H1 (cell line): ENCODE measurements at regions not wholly inside any gene's neighbourhood (a gene's known extent, or its start where the extent isn't known, plus 50 kb on each side); places are given as distances from the start of the nearest gene placed in this dataset.

Experiments
- CTCF ChIA-PET: fragments of 300-600 bp; sonication (Branson Sonifier 250); formaldehyde crosslinking; loops from one replicate; lab custom pipeline; 2021; ENCODE audit not compliant: partially characterized antibody; lab: Charles Lee
- POLR2A ChIA-PET: fragments of 300-600 bp; sonication (Branson Sonifier 250); formaldehyde crosslinking; loops from one replicate; lab custom pipeline; 2021; ENCODE audit warnings: inconsistent platforms; ENCODE audit not compliant: partially characterized antibody; lab: Charles Lee
- DNase-seq, 2 experiments: peaks; one replicate each; pipeline versions ENCODE4 v3.0.0 to v3.0.0-alpha.2; 2010 to 2022; ENCODE audit warnings: low spot score in 2 of 2, low read depth in 1 of 2, mixed read lengths in 1 of 2
- FAIRE-seq: peaks from 2 replicates; lab custom pipeline; 2011; peaks lifted over from hg19 to GRCh38; lab: Jason Lieb, UNC
- H2AFZ ChIP-seq: 2 replicates; pipeline ENCODE4 v1.8.1; 2012; ENCODE audit warnings: low read length, inconsistent platforms
- H2AK5ac ChIP-seq: 2 replicates; pipeline ENCODE4 v1.6.1; 2013; ENCODE audit warnings: low read depth, low read length
- H2BK120ac ChIP-seq: replicated peaks from 2 replicates; pipeline ENCODE3; 2013; ENCODE audit warnings: low read depth, low read length, inconsistent platforms
- H2BK12ac ChIP-seq: 2 replicates; pipeline ENCODE4 v1.6.1; 2013; ENCODE audit warnings: low read depth, low read length
- H2BK15ac ChIP-seq: 2 replicates; pipeline ENCODE4 v1.6.1; 2013; ENCODE audit warnings: low read length
- H2BK20ac ChIP-seq: 2 replicates; pipeline ENCODE4 v1.6.1; 2013; ENCODE audit warnings: low read length
- H2BK5ac ChIP-seq: 2 replicates; pipeline ENCODE4 v1.6.1; 2013; ENCODE audit warnings: low read depth, low read length
- H3K14ac ChIP-seq: 2 replicates; pipeline ENCODE4 v1.6.1; 2013; ENCODE audit warnings: inconsistent platforms; ENCODE audit not compliant: insufficient read length
- H3K18ac ChIP-seq: 2 replicates; pipeline ENCODE4 v1.6.1; 2013; ENCODE audit warnings: low read length; ENCODE audit errors: extremely low read depth
- H3K23ac ChIP-seq: 2 replicates; pipeline ENCODE4 v1.6.1; 2013; ENCODE audit warnings: inconsistent platforms; ENCODE audit not compliant: insufficient read length
- H3K23me2 ChIP-seq: 2 replicates; pipeline ENCODE4 v1.6.1; 2013; ENCODE audit warnings: low read depth, low read length
- H3K27ac ChIP-seq: 2 replicates; pipeline ENCODE4 v1.6.1; 2011; ENCODE audit warnings: low read depth, low read length, inconsistent platforms
- H3K27me3 ChIP-seq, 4 experiments: replicated peaks in 1 of 4; 1 replicate in 1 of 4; 2 replicates in 3 of 4; pipeline versions ENCODE4 v1.6.1 to v1.8.1; 2011 to 2013; ENCODE audit warnings: low read length in 3 of 4, mild to moderate bottlenecking in 3 of 4, inconsistent platforms in 2 of 4, mixed read lengths in 2 of 4, moderate library complexity in 1 of 4; ENCODE audit not compliant: control insufficient read depth in 3 of 4, insufficient read depth in 3 of 4; ENCODE audit errors: extremely low read depth in 1 of 4
- H3K36me3 ChIP-seq, 4 experiments: 2 replicates each; pipeline versions ENCODE4 v1.6.1 to v1.8.1; 2011 to 2013; ENCODE audit warnings: mild to moderate bottlenecking in 4 of 4, low read length in 3 of 4, moderate library complexity in 2 of 4, control low read depth in 1 of 4, inconsistent platforms in 1 of 4; ENCODE audit not compliant: insufficient read depth in 4 of 4, control insufficient read depth in 2 of 4
- H3K4ac ChIP-seq: replicated peaks from 2 replicates; pipeline ENCODE3; 2013; ENCODE audit warnings: low read length, low read depth, mixed read lengths, inconsistent platforms; ENCODE audit not compliant: insufficient read length
- H3K4me1 ChIP-seq, 4 experiments: replicated peaks in 1 of 4; 1 replicate in 1 of 4; 2 replicates in 3 of 4; pipeline versions ENCODE4 v1.6.1 to v1.8.1; 2011 to 2013; ENCODE audit warnings: low read length in 3 of 4, inconsistent platforms in 2 of 4, mixed read lengths in 1 of 4; ENCODE audit not compliant: insufficient read depth in 4 of 4, control insufficient read depth in 3 of 4
- H3K4me2 ChIP-seq, 2 experiments: 2 replicates each; pipeline versions ENCODE4 v1.6.1 to v1.8.1; 2011 to 2013; ENCODE audit warnings: low read depth in 2 of 2, low read length in 2 of 2, control low read depth in 1 of 2, inconsistent platforms in 1 of 2, mild to moderate bottlenecking in 1 of 2; ENCODE audit not compliant: insufficient read depth in 1 of 2
- H3K4me3 ChIP-seq, 4 experiments: fragments of 200-600, 300-600 bp in 1 of 4; sonication (generic), shearing (Covaris generic), sonication (Bioruptor Twin) in 1 of 4; 2 replicates each; pipeline versions ENCODE4 v1.5.1 to v1.8.1; 2011 to 2016; ENCODE audit warnings: low read length in 4 of 4, low read depth in 3 of 4, control low read depth in 2 of 4, inconsistent platforms in 2 of 4, mild to moderate bottlenecking in 2 of 4, mixed read lengths in 1 of 4, moderate library complexity in 1 of 4; ENCODE audit not compliant: insufficient read depth in 2 of 4; ENCODE audit errors: extremely low read depth in 1 of 4
- H3K56ac ChIP-seq: replicated peaks from 2 replicates; pipeline ENCODE3; 2013; ENCODE audit warnings: low read depth, mild to moderate bottlenecking, mixed read lengths, low read length, inconsistent platforms; ENCODE audit not compliant: insufficient read length
- H3K79me1 ChIP-seq: 2 replicates; pipeline ENCODE4 v1.6.1; 2013; ENCODE audit warnings: low read depth, low read length, control low read depth
- H3K79me2 ChIP-seq, 2 experiments: 2 replicates each; pipeline versions ENCODE4 v1.6.1 to v1.8.1; 2012 to 2013; ENCODE audit warnings: low read length in 2 of 2, mild to moderate bottlenecking in 2 of 2, inconsistent platforms in 1 of 2; ENCODE audit not compliant: insufficient read depth in 2 of 2, control insufficient read depth in 1 of 2
- H3K9ac ChIP-seq, 4 experiments: replicated peaks in 1 of 4; 1 replicate in 1 of 4; 2 replicates in 3 of 4; pipeline versions ENCODE4 v1.6.1 to v1.8.1; 2011 to 2013; ENCODE audit warnings: low read depth in 3 of 4, low read length in 3 of 4, control low read depth in 2 of 4, mild to moderate bottlenecking in 2 of 4, moderate library complexity in 2 of 4, inconsistent platforms in 1 of 4; ENCODE audit errors: extremely low read depth in 1 of 4
- H3K9me3 ChIP-seq, 2 experiments: 2 replicates each; pipeline versions ENCODE4 v1.6.1 to v1.8.1; 2012 to 2013; ENCODE audit warnings: mild to moderate bottlenecking in 2 of 2, moderate library complexity in 2 of 2, control low read depth in 1 of 2, inconsistent platforms in 1 of 2, low read depth in 1 of 2, low read length in 1 of 2, mixed read lengths in 1 of 2; ENCODE audit not compliant: insufficient read depth in 2 of 2
- H4K20me1 ChIP-seq, 2 experiments: replicated peaks in 1 of 2; 2 replicates each; pipeline versions ENCODE3 to v1.8.1; 2011 to 2013; ENCODE audit warnings: inconsistent platforms in 2 of 2, low read length in 2 of 2, mild to moderate bottlenecking in 1 of 2; ENCODE audit not compliant: insufficient read depth in 2 of 2, control insufficient read depth in 1 of 2
- H4K5ac ChIP-seq: 2 replicates; pipeline ENCODE4 v1.6.1; 2013; ENCODE audit warnings: low read length, low read depth, mixed read lengths, inconsistent platforms; ENCODE audit not compliant: insufficient read length
- H4K8ac ChIP-seq: 2 replicates; pipeline ENCODE4 v1.8.0; 2013; ENCODE audit warnings: mild to moderate bottlenecking, moderate library complexity, low read length, inconsistent platforms; ENCODE audit not compliant: insufficient read depth; ENCODE audit errors: extremely low read depth
- H4K91ac ChIP-seq: replicated peaks from 2 replicates; pipeline ENCODE3; 2013; ENCODE audit warnings: low read length, mixed read lengths, inconsistent platforms; ENCODE audit not compliant: insufficient read length
- CBX8 ChIP-seq: fragments of 300-800, 300-1000 bp; sonication (generic); IDR thresholded peaks from 2 replicates; pipeline ENCODE4 v1.7.1; 2016; ENCODE audit warnings: low read depth, low read length, borderline replicate concordance
- WGBS, 2 experiments: shearing (Covaris generic) in 1 of 2; methylation state at CpG; one replicate each; pipeline versions ENCODE4 v1.1.6 to v1.1.7; 2013 to 2015; ENCODE audit warnings: low lambda C conversion rate in 2 of 2, mixed read lengths in 2 of 2, inconsistent platforms in 1 of 2, low coverage in 1 of 2, missing lambda C conversion rate in 1 of 2; ENCODE audit not compliant: insufficient replicate concordance in 2 of 2, insufficient coverage in 1 of 2, insufficient read length in 1 of 2; ENCODE audit errors: extremely low coverage in 1 of 2, missing lambda C conversion rate in 1 of 2; 5-methylcytosine and 5-hydroxymethylcytosine counted together

DNA sequence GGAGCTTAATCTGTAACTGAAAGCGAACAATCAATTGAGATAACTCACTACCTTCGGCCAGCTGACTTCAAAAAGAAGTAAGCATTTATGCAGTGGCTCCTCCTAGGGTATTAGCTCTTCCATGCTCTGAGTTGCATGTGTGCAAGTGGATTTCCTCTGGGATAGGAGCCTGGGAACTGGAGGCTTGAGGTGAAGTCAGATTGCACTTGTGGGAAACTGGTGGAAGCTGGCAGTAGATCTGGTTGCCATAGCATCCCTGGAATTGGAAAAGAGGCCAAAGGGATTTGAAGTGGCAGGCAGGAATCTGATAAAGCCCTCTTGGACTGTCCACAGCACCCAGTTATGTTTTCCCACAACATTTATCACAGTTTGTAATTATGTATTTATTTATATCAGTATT lies 50.6 kb upstream of the FMNL2 start:
- Histone ChIP-seq H2BK120ac (no peak overlapping the region), H3K4me2 (no peak overlapping the region), H3K18ac (no peak overlapping the region), H4K8ac (no peak overlapping the region), H3K79me2 (no peaks in the 10 kb centered on the region), H3K36me3 (no peaks in the 10 kb centered on the region), H3K27ac (no peak overlapping the region), H2AFZ (no peak overlapping the region), H3K56ac (no peak overlapping the region), H2BK12ac (no peak overlapping the region), H4K5ac (no peak overlapping the region), H3K23me2 (no peaks in the 10 kb centered on the region), H3K23ac (no peak overlapping the region), H3K4me3 (no peak overlapping the region), H3K79me1 (no peaks in the 10 kb centered on the region), H4K91ac (no peak overlapping the region), H3K9ac (no peak overlapping the region), H2AK5ac (no peak overlapping the region), H3K14ac (no peak overlapping the region), H2BK20ac (no peak overlapping the region), H2BK5ac (no peak overlapping the region), H4K20me1 (no peaks in the 10 kb centered on the region), H3K4me1 (no peaks in the 10 kb centered on the region), H3K27me3 (no peaks in the 10 kb centered on the region), H3K4ac (no peak overlapping the region), H3K9me3 (peaks cover 0 to 6% of the 10 kb centered on the region in 2 experiments; a peak in 3 of 4 replicates), H2BK15ac (no peak overlapping the region)
- ChIA-PET CTCF (interaction anchor here (1.2 to 1.3 kb wide), 2 partner anchors 11 to 108 kb away, joined by 4 read pairs; no protein-coding TSS in a partner anchor), POLR2A (no interaction called here)
- 94% methylated on average over 2 of the region's 2 CpGs; no CpG with 5 or more reads in 1 of the 2 experiments for WGBS, 2 experiments
- no peak for FAIRE-seq
- no peak for DNase-seq
- TF ChIP-seq CBX8: no peak
